Stimulated activated CD8-positive, alpha-beta memory T cell treated with anti-CD3 and anti-CD28 coated beads, Interleukin-15, amount 100 ng/mL, for 48 hours (primary cell): ENCODE measurements at regions not wholly inside any gene's neighbourhood (a gene's known extent, or its start where the extent isn't known, plus 50 kb on each side); places are given as distances from the start of the nearest gene placed in this dataset.
"Not testable (repeated sequence)": the region's sequence is repeated elsewhere in the genome, so short reads cannot be mapped to it uniquely, and the experiment has no call there.

Source experiments
- DNase-seq, 2 donors: peaks; one replicate each; pipeline ENCODE4 v3.0.0-alpha.2; 2020; ENCODE audit warnings: low read depth in 2 of 2

GRCh38 chrY:18951019-18951418 is 177.5 kb upstream of the HSFY2 start:
- no peak for DNase-seq

- DNase-seq = no peak
These were observed 163.3 kb upstream of the HSFY2 start for GRCh38 chrY:18936831-18937230.

DNA sequence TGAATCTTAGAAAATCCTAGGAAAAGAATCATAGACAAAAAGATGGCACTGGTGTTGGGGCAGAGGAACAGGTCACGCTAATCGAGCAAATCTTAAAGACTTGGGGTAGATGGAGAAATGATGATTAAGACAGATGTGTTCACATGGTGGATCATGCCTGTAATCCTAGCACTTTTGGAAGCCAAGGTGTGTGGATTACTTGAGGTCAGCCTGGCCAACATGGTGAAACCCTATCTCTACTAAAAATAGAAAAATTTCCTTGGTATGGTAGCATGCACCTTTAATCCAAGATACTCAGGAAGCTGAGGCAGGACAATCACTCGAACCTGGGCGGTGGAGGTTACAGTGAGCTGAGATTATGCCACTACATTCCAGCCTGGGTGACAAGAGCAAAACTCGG is 145.7 kb upstream of the HSFY2 start:
- DNase-seq = no peak

DNA sequence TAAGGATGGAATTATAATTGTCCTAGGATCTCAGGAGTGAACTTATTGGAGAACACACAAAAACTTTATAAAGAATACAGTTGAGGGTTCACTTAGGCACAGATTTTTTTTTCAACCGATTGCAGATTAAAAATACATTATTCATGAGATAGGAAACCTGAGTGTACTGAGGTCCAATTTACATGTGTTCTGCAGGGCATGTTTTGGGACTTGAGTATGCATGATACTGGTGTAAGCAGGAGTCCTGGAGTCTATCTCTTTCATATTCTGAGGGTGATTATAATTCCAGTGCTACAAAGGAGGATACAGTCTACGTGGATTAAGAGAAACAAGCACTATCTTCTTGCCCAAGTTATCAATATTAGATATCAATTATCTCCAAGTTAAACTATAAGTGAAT is 139.3 kb upstream of the HSFY2 start:
- no peak for DNase-seq

GRCh38 chrY:18909846-18910245 is 136.3 kb upstream of the HSFY2 start:
- DNase-seq = no peak

DNA sequence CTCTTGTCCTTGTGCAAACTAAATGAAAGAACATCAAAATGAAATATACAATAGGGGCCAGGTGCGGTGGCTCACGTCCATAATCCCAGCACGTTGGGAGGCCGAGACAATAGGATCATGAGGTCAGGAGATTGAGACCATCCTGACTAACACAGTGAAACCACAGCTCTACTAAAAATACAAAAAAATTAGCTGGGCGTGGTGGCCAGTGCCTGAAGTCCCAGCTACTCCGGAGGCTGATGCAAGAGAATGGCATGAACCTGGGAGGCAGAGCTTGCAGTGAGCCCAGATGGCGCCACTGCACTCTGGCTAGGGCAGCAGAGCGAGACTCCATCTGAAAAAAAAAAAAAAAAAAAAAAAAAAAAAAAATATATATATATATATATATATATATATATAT is 132.7 kb upstream of the HSFY2 start:
- DNase-seq = not testable (repeated sequence)

DNA sequence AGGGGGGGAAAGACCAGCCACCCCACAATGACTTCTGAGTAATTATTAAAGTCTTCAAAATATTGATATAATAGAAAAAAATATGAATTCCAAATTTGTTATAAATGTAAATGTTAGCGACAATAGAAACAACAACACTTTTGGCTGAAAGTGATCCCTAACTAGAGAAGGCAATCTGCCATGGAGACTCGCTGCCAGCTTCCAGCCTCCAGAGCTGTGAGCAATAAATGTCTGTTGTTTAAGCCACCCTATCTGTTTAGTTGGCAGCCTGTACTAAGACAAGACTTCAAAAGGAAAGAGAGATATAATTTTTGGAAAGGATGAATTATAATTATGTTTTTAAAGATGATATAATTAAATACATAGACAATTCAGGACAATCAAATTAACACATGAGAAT is 130.8 kb upstream of the HSFY2 start:
- no peak for DNase-seq

DNA sequence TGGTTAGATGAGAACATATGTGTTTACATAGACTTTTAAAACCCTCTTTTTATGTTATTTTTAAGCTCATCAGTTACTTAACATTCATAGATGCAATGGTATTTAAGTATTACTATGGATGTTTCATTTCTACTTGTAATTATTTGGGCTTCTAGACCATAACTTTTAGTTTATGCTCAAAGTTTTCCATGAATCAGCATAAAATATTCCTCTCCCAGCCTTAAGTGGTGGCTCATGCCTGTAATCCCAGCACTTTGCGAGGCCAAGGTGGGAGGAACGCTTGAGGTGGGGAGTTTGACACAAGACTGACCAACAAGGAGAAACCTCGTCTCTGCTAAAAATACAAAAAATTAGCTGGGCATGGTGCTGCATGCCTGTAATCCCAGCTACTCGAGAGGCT is 118.5 kb upstream of the HSFY2 start:
- no peak for DNase-seq

GRCh38 chrY:18889548-18889947 is 116.0 kb upstream of the HSFY2 start:
- DNase-seq = no peak

DNA sequence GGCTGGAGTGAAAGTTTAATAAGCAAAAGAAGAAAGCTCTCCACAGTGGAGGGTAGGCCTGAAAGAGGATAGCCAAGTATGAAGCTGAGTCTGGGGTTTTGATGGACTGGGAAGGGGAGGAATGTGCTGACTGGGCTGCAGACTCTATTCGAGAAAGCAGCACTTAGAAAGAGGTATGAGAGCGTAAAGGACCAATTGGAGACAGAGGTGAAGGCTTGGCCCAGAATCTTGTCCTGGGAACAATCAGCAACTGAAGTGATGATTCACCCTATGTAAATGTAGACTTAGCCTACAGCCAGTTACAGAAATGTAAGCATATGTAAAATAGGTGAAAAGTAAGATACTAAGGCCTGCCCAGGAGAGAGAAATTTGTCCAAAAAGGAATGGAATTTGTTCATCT is 111.2 kb upstream of the HSFY2 start:
- no peak for DNase-seq

DNA sequence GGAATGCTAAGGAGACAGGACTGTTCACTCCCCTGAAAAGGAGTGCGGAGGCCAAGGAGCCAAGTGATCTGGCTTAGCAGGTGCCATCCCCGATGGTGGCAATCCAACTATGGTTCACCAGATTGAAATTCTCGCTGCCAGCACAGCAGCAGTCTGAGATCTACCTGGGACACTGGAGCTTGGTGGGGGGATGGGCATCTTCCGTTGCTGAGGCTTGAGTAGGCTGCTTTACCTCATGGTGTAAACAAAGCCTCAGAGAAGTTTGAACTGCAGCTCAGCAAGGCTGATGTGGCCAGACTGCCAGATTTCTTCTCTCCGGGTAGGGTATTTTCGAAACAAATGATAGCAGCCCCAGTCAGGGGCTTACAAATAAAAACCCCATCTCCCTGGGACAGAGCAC is 95.6 kb upstream of the HSFY2 start:
- not testable (repeated sequence) for DNase-seq

DNA sequence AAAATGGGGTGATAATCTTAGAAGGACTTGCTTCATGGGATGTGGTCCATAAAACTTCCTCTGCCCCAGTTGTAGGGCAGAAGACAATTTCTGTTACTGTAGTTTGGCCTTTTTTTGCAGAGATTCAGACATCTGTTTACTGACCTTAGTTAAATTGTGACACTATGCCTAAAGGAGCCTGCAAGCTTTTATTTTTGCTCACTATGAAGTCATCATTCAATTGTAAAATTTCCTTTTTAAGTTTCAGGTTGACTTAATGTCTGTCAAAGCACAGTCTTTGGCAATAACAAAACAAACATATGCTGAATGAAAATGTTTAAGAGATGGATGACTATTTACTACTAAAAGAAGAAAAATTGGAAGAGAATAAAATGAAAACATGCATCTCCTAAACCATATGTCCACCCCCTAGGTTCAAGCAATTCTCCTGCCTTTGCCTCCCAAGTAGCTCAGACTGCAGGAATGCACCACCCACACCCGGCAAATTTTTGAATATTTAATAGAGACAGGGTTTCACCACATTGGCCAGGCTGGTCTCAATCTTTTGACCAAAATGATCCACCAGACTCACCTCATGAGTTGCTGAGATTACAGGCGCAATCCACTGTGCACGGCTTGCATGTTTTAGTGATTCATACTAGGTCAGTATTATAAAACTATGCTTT is 93.5 kb upstream of the HSFY2 start:
- not testable (repeated sequence) for DNase-seq

GRCh38 chrY:18860856-18861255 is 87.3 kb upstream of the HSFY2 start:
- not testable (repeated sequence) for DNase-seq

DNA sequence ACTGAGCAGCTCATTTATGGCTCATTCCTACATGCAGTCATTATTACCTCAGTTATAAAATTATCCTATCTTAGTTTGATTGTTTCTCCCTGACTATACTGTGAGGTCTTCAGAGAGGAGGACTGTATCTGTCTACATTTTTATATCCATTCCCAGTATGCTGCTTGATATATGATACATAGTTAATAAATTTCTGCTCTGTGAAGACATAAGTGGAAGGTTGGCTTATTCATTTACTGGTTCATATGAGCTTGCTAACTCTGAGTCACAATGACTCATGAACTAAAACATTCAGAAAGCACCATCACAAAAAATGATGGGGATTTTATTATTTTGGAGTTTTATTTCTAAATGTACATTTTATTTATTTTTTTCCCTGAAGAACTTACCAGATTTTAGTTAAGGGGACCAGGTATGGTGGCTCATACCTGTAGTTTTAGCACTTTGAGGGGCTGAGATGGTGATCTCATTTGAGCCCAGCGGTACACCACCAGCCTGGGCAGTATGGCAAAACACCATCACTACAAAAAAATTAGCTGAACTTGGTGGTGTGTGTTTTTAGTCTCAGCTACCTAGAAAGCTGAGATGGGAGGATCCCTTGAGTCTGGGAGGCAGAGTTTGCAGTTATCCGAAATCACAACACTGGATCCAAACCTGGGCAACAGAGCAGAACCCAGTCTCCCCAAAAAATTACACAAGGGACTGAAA is 85.1 kb upstream of the HSFY2 start:
- not testable (repeated sequence) for DNase-seq

- not testable (repeated sequence) for DNase-seq
These were observed 81.6 kb upstream of the HSFY2 start for GRCh38 chrY:18855184-18855583.

- not testable (repeated sequence) for DNase-seq
These were observed 79.8 kb upstream of the HSFY2 start for GRCh38 chrY:18853323-18853722.

- not testable (repeated sequence) for DNase-seq
These were observed 63.1 kb upstream of the HSFY2 start for GRCh38 chrY:18836643-18837042.
